ENCODE measurements at regions not wholly inside any gene's neighbourhood (a gene's known extent, or its start where the extent isn't known, plus 50 kb on each side); places are given as distances from the start of the nearest gene placed in this dataset.

GRCh38 chr2:18722101-18722500 lies 132.7 kb upstream of the NT5C1B start:
- H2AFZ ChIP-seq (ENCODE audit: insufficient read depth, low read depth, low read length, poor library complexity, severe bottlenecking) = no peak overlapping the region
- H3K4me1 ChIP-seq (ENCODE audit: control insufficient read depth in 1 of 2, insufficient read depth in 2 of 2, low read length in 2 of 2) = no peaks in the 10 kb centered on the region
- Mint-ChIP-seq H3K27ac (no peak overlapping the region), H3K9me3 (peaks cover 0 to 6% (median 4%) of the 10 kb centered on the region in 7 donors), H3K4me3 (no peak overlapping the region), H3K4me1 (no peaks in the 10 kb centered on the region), H3K36me3 (no peaks in the 10 kb centered on the region), H3K27me3 (ENCODE audit: low read depth in 3 of 3) (no peaks in the 10 kb centered on the region)
- intact Hi-C loops (cut with micrococcal nuclease) = no loop called here
- 100% methylated on average over 1 of the region's 2 CpGs for WGBS (ENCODE audit: insufficient coverage)
- H3K27ac ChIP-seq (ENCODE audit: low read depth in 1 of 2, low read length in 2 of 2) = no peak overlapping the region
- H3K9ac ChIP-seq (ENCODE audit: insufficient read depth, low read length, poor library complexity, severe bottlenecking) = no peak overlapping the region
- H3K27me3 ChIP-seq (ENCODE audit: control insufficient read depth in 2 of 2, insufficient read depth in 2 of 2, low read length in 2 of 2) = no peaks in the 10 kb centered on the region
- no peak overlapping the region for H3K4me2 ChIP-seq (replicated peaks; ENCODE audit: extremely low read depth, low read length, poor library complexity, severe bottlenecking)
- peaks cover 0 to under 1% of the 10 kb centered on the region in 2 donors for H3K9me3 ChIP-seq (replicated peaks in 1 of 2; ENCODE audit: control insufficient read depth in 1 of 2, insufficient read depth in 1 of 2, low read length in 2 of 2)
- H3K36me3 ChIP-seq (replicated peaks in 1 of 2; ENCODE audit: control insufficient read depth in 1 of 2, insufficient read depth in 2 of 2, low read length in 2 of 2) = no peaks in the 10 kb centered on the region
- no peak for DNase-seq
- H4K20me1 ChIP-seq (ENCODE audit: insufficient read depth, low read length) = no peaks in the 10 kb centered on the region
- no peak for TF ChIP-seq CTCF (IDR thresholded peaks at IDR 0.05)
- H3K79me2 ChIP-seq (ENCODE audit: insufficient read depth, low read length) = no peaks in the 10 kb centered on the region
- no peak overlapping the region for H3K4me3 ChIP-seq (replicated peaks in 1 of 3; ENCODE audit: low read depth in 2 of 3, low read length in 3 of 3)

GRCh38 chr2:18721038-18721922 lies 131.9 kb upstream of the NT5C1B start:
- Histone ChIP-seq H3K4me2 (replicated peaks; ENCODE audit: extremely low read depth, low read length, poor library complexity, severe bottlenecking) (no peak overlapping the region), H3K79me2 (ENCODE audit: insufficient read depth, low read length) (no peaks in the 10 kb centered on the region), H3K27ac (ENCODE audit: low read depth in 1 of 2, low read length in 2 of 2) (no peak overlapping the region), H2AFZ (ENCODE audit: insufficient read depth, low read depth, low read length, poor library complexity, severe bottlenecking) (no peak overlapping the region), H3K27me3 (ENCODE audit: control insufficient read depth in 2 of 2, insufficient read depth in 2 of 2, low read length in 2 of 2) (no peaks in the 10 kb centered on the region), H3K9me3 (replicated peaks in 1 of 2; ENCODE audit: control insufficient read depth in 1 of 2, insufficient read depth in 1 of 2, low read length in 2 of 2) (peaks cover 0 to 3% of the 10 kb centered on the region in 2 donors), H4K20me1 (ENCODE audit: insufficient read depth, low read length) (no peaks in the 10 kb centered on the region), H3K4me3 (replicated peaks in 1 of 3; ENCODE audit: low read depth in 2 of 3, low read length in 3 of 3) (no peak overlapping the region), H3K4me1 (ENCODE audit: control insufficient read depth in 1 of 2, insufficient read depth in 2 of 2, low read length in 2 of 2) (no peaks in the 10 kb centered on the region), H3K36me3 (replicated peaks in 1 of 2; ENCODE audit: control insufficient read depth in 1 of 2, insufficient read depth in 2 of 2, low read length in 2 of 2) (no peaks in the 10 kb centered on the region), H3K9ac (ENCODE audit: insufficient read depth, low read length, poor library complexity, severe bottlenecking) (no peak overlapping the region)
- H3K27ac Mint-ChIP-seq = no peak overlapping the region
- no peak overlapping the region for H3K4me3 Mint-ChIP-seq
- 98% methylated on average over 5 of the region's 10 CpGs for WGBS (ENCODE audit: insufficient coverage)
- H3K27me3 Mint-ChIP-seq (ENCODE audit: low read depth in 3 of 3) = no peaks in the 10 kb centered on the region
- peaks cover 0 to 11% (median 5%) of the 10 kb centered on the region in 7 donors for H3K9me3 Mint-ChIP-seq
- DNase-seq = no peak
- TF ChIP-seq CTCF (IDR thresholded peaks at IDR 0.05) = no peak
- intact Hi-C loops (cut with micrococcal nuclease) = no loop called here
- no peaks in the 10 kb centered on the region for H3K4me1 Mint-ChIP-seq
- H3K36me3 Mint-ChIP-seq = no peaks in the 10 kb centered on the region

All from CD14-positive monocyte (primary cell).